Myocyte (in vitro differentiated cells): ENCODE measurements at regions not wholly inside any gene's neighbourhood (a gene's known extent, or its start where the extent isn't known, plus 50 kb on each side); places are given as distances from the start of the nearest gene placed in this dataset.

Experiments used
- DNase-seq: peaks from one replicate; pipeline ENCODE4 v3.0.0-alpha.2; 2012; ENCODE audit warnings: low read depth

GRCh38 chr1:224846119-224846907 is 83.2 kb upstream of the DNAH14 start:
- no peak for DNase-seq

GRCh38 chr1:224850446-224850845 is 79.0 kb upstream of the DNAH14 start:
- no peak for DNase-seq

- DNase-seq: peak; percentile 78
Observed at GRCh38 chr1:224851210-224851847, 78.1 kb upstream of the DNAH14 start.

GRCh38 chr1:224851848-224852261 is 77.6 kb upstream of the DNAH14 start:
- DNase-seq: no peak

GRCh38 chr1:224852901-224853568 is 76.4 kb upstream of the DNAH14 start:
- peak; percentile 61 for DNase-seq

- no peak for DNase-seq
Observed at GRCh38 chr1:224856973-224857372, 72.5 kb upstream of the DNAH14 start.

- peak; percentile 40 for DNase-seq
Observed at GRCh38 chr1:224859651-224860050, 69.8 kb upstream of the DNAH14 start.

GRCh38 chr1:224860488-224861338 is 68.8 kb upstream of the DNAH14 start:
- peak; percentile 64 for DNase-seq

- DNase-seq: no peak
Observed at GRCh38 chr1:224861339-224861716, 68.1 kb upstream of the DNAH14 start.

GRCh38 chr1:224863486-224863885 is 66.0 kb upstream of the DNAH14 start:
- DNase-seq: no peak

GRCh38 chr1:224864006-224864405 is 65.5 kb upstream of the DNAH14 start:
- no peak for DNase-seq

- DNase-seq: no peak
Observed at GRCh38 chr1:224865510-224865909, 64.0 kb upstream of the DNAH14 start.

- no peak for DNase-seq
Observed at GRCh38 chr1:224866940-224867339, 62.5 kb upstream of the DNAH14 start.

- DNase-seq: no peak
Observed at GRCh38 chr1:224867715-224868114, 61.8 kb upstream of the DNAH14 start.

GRCh38 chr1:224872832-224873433 is 56.5 kb upstream of the DNAH14 start:
- no peak for DNase-seq

- DNase-seq: peak; percentile 36
Observed at GRCh38 chr1:224873434-224874369, 55.8 kb upstream of the DNAH14 start.

- no peak for DNase-seq
Observed at GRCh38 chr1:224874775-224875174, 54.7 kb upstream of the DNAH14 start.

- DNase-seq: peak; percentile 79
Observed at GRCh38 chr1:224879162-224879803, 50.2 kb upstream of the DNAH14 start.
